ENCODE measurements at regions not wholly inside any gene's neighbourhood (a gene's known extent, or its start where the extent isn't known, plus 50 kb on each side); places are given as distances from the start of the nearest gene placed in this dataset.
"Not testable (repeated sequence)": the region's sequence is repeated elsewhere in the genome, so short reads cannot be mapped to it uniquely, and the experiment has no call there.

DNA sequence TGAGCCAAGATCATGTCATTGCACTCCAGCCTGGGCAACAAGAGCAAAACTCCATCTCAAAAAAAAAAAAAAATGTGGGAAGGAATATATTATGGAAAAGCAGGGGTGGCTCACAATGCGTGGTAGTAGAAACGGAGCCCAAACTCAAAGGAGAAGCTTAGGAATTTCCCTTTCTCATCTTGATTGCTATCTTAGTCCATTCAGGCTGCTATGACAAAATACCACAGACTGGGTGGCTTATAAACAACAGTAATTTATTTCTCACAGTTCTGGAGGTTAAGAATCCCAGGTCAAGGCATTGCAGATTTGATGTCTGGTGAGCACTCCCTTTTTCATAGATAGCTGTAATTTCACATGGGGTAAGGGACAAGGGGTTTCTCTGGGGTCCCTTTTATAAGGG, 153.8 kb upstream of the KRR1 start:
- DNase-seq (ENCODE audit: low spot score): no peak

DNA sequence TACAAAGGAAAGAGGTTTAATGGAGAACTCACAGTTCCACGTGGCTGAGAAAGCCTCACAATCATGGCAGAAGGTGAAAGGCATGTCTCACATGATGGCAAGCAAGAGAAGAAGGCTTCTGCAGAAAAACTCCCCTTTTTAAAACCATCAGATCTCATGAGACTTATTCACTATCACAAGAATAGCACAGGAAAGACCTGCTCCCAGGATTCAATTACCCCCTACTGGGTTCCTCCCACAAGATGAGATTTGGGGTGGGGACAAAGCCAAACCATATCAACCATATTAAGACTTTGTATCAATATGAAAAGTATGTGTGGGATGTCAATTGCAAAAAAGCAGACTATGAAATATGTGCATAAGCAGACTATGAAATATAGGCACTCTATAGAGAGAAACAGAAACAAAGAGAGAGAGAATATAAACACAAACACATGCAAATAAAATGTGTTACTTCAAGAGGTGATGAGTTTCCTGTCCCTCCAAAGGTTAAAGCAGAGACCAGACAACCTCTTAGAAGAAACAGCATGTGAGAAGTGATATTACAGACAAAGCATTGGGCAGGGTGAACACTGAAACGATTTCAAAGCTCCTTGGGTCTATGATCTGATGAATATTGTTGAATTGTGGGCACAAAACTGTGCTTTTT, 151.2 kb upstream of the KRR1 start:
- no peak for DNase-seq (ENCODE audit: low spot score)

DNA sequence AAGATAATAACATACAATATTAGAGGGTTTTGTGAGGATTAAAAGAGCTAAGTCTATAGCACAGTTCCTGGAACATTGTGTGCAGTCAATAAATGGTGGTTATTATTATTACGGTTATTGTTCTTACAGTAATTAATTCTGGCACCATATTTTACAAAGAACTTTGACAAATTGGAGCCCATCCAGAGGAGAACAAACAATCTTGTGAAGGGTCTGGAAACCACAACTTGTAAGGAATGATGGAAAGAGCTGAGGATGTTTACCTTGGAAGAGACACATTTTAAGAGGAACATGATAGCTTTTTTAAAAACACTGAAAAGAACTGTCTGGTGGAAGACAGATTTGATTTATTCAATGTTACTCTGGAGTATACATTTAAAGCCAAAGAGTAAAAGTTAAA, 150.5 kb upstream of the KRR1 start:
- no peak for DNase-seq (ENCODE audit: low spot score)

DNA sequence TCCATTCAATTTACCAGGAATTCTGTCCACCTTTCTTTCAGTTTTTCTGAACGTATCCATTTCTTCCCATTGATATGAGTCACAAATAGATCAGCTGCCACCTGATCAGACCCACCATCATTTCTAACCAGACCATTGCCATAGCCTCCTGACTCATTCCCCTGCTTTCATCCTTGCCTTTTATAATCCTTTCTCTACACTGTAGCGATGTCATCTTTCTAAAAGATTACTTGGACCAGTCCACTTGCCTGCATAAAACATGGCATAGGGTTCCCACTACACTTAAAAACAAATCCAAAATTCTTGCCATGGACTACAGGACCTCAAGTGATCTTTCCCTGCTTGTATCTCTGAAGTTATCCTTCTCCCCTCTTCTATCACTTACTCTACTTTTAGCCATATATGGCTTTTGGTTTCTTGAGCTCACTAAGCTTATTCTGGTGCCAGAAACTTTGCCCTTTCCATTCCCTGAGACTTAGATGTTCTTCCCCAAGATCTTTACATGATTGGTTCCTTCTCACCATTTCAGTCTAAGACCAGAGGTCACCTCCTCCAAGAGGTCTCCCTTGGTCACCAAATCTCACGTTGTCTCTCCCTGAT, 149.5 kb upstream of the KRR1 start:
- DNase-seq (ENCODE audit: low spot score): no peak

DNA sequence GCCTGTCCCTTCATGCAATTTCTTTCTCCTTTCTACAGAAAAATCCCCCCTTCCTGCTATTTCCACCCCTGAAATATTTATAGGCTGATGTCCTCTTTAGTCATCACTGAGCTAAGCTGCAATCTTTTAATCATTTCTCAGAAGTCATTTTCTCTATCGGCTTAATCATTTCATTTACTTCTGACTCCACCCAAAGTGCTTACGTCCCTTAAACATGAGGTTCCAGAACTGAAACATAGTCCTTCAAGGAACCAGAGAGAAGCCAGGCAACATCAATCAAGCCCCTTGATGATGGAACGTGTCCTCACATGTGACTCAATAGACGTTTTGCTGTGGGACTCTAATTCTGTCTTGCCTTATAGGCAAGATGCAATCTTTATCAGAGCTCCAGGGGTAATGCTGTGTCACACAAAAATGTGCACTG, 148.7 kb upstream of the KRR1 start:
- no peak for DNase-seq (ENCODE audit: low spot score)

DNA sequence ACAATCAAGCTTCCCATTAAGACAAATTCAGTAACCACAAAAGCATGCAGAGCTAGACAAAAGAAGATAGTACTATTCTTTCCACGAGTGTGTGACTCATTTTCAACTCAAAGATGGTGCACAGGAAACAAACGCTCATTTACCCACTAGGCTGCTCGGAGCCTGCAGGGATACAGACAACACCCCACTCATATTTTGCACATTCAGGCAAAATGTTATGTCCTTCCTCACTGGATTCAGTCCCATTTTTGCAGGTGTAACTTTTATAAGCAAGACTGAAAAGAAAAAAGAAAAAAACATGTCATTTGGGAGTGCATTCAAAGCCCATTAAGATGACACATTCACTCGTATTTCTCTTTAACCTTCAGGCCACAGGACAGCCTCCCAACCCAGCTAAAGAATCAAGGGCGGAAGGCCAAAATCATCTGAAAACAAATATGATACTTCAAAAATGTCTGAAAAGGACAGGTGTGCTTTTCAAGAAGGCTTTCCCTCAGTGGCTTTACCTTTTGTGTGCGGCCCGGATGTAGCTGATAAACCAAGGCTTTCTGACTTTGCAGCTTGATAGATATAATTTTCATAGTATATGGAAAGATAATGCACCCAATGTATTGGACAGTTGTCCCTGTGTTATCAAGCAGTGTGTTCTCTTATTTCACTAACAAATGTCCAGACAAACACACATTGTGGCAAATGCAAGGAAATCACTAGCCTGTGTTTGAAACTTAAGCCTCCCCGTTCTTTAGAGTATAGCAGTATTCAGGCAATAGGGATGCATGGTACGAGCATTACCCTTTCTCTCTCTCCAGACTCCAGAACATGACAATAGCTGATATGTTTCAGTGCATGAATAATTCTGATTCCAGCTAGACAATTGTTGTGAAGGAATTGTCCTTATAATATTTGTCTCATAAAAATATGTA, 147.8 kb upstream of the KRR1 start:
- DNase-seq (ENCODE audit: low spot score): no peak

DNA sequence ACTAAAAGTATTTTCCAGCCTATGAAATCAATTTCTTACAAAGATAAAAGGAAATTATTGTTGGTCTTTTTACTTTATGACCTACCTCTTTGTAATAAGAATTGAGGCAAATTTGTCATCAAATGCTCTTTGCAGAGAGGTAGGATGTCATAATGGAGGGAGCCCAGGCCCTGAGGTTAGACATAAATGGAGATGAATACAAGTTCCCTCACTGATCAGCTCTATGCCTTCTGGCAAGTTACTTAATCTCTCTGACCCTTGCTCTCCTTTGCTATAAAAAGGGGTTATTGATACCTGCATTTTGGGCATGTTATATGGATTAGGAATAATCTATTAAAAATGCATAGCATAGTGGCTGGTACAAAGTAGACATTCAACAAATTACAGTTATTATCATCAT, 146.9 kb upstream of the KRR1 start:
- DNase-seq (ENCODE audit: low spot score): no peak

DNA sequence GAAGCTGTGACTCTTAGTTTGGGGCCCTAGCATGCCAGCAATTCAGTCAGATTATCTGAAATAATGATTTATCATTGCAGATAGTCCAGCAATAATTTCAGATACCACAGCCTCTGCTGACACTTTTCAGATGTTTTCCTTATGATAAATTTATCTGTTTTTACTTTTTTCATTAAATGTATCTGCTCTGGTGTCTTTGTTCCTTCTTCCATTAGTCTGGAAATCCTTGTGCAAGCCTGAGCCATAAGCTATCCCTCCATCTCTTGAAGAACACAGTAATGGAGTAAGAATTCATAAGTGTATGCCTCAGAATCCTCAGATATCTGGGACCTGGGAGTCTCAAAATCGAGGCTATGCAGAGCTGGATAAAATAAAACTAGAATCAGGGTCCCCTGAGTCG, 146.4 kb upstream of the KRR1 start:
- DNase-seq (ENCODE audit: low spot score): no peak

DNA sequence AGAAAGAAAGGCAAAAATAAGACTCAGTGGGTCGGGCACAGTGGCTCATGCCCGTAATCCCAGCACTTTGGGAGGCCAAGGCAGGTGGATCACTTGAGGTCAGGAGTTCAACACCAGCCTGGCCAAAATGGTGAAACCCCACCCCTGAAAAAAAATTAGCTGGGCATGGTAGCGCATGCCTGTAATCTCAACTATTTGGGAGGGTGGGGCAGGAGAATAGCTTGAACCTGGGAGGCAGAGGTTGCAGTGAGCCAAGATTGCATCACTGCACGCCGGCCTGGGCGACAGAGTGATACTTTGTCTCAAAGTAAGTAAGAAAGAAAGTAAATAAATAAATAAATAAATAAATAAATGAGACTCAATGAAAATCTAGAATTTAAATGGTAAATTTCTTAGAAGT, 145.9 kb upstream of the KRR1 start:
- DNase-seq (ENCODE audit: low spot score): not testable (repeated sequence)

DNA sequence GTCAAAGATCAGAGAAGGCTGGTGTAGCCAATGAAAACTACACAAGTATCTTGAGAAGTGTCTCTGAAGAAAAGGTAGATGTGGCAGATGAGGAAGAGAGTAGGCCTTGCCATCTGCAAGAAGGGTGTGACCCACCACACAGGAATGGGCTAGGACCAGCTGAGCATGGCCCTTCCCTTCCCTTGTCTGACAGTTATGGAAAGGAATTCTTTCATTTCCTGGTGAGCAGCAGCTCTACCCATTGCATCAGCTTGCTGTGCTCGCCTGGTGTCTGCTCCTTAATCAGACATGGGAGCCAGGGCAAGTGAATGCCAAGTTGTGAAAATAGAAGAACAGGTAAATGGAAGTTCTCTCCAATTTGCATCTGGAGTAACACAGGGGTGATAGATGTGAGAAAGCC, 145.2 kb upstream of the KRR1 start:
- DNase-seq (ENCODE audit: low spot score): no peak

DNA sequence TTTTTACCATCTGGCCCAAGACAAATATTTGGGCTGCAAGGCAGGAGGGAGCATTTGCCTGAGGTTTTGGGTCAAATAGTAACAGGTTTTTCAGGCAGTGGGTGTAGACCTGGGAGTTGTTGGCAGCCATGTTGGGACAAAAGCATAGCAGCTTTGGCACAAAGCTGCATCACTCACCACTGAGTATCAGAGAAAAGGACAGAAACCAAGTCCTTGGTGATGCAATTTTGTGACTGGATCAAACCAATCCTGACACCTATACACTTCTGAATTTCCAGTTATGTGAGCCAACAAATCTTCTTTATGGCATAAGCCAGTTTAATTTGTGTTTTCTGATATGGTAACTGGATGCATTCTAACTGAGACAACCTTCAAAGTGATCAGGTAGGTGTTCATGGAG, 144.8 kb upstream of the KRR1 start:
- no peak for DNase-seq (ENCODE audit: low spot score)

DNA sequence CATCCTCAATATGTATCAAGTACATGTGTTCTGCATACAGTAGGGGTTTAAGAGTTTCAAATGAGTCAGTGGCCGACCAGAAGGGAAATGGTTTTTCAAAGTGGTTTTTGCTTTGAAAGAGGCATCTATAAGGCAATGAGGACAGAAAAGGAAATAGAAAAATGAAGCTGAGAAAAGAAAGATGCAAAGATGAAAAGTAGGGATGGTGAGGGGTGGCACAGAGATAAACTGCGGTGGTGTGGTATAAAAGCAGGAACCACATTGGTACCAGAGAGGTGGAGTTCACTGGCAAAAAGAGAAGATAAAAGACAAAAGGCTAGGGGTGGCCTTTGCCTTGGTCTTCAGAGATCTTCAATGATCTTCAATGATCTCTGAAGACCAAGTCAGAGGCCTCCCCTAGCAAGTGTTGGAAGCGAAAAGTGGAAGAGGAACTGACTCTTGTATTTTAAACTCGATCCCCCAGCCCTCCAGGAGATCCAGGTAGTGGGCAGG, 144.0 kb upstream of the KRR1 start:
- DNase-seq (ENCODE audit: low spot score): no peak

DNA sequence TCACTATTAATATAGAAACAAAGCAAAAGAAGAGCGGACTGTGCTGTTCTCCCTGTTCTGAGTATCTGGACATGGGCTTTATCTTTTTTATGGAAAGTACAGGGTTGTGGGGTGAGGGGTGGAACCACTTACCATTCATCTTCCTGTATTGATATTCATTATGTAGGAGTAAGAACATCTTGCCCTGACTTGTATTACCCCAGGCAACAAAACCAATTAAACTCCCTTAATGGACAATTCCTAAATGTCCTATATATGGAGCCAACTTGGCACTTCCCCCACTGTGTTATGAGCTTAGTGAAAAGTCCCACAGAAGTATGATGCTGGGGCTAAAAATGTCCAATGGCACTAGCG, 139.9 kb upstream of the KRR1 start:
- no peak for DNase-seq (ENCODE audit: low spot score)

DNA sequence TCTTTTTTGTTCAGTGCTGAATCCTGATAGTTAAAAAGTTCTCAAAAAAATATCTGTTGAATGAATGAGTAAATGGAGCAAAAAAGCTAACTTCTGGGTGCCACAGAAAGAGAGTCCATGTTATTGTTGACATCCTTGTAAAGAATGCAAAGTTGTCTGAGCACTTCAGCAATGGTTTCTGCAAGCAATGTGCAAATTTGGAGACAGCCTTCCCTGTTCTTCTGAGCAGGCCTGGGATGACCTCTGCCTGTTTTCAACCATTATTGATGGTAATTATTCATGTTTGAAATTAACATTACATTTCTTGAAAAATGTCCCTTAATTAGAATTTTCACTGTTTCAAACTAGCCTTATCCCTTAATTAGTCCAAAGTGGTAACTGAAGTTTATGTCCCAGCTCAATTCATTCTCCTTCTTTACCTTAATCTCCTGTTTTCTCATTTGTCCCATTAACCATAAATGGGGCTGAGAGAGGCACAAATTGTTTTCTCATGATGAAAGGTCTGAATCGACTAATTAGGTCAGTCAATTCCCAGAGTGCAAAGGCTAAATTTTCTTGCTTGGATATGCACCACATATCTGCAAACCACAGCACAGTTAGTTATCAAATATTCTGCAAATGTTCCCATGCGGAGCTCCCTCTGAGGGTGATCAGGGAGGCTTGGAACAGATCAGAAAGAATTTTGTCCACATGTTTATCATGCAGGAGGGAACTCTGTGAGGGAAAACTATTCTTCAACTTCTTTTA, 139.4 kb upstream of the KRR1 start:
- no peak for DNase-seq (ENCODE audit: low spot score)

DNA sequence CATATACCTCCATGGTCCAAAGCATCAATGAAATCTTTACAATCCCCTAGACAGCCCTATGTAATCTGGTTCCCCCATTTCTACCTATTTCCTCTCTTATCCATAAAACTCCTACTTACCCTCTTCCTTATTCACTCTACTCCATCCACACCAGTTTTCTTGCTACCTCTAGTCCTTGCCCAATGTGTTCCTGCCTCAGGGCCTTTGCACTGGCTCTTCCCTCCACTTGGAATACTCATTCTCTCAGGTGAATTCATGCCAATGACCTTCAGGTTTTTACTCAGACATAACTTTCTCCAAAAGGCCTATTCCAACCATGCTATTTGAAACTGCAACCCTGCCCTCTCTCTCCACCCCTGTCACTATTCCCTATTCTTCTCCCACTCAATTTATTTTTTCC, 138.7 kb upstream of the KRR1 start:
- DNase-seq (ENCODE audit: low spot score): no peak

DNA sequence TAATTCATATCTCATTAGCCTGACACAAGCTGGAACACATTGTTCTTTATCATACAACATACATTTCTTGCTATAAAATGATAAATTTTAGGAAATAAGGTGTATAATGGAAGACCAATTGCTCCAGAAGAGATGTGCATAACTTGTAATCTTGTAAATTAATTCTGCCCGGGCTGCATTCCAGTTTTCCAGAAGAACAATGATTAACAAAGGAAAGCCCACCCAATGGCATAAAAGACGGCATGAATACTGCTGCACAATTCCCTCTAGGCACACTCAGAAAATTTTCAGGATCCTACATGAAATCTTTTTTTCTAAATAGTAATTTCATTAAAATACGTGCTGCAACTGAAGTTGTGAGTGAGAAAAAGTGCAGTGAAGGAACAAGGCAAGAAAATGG, 137.4 kb upstream of the KRR1 start:
- DNase-seq (ENCODE audit: low spot score): no peak

DNA sequence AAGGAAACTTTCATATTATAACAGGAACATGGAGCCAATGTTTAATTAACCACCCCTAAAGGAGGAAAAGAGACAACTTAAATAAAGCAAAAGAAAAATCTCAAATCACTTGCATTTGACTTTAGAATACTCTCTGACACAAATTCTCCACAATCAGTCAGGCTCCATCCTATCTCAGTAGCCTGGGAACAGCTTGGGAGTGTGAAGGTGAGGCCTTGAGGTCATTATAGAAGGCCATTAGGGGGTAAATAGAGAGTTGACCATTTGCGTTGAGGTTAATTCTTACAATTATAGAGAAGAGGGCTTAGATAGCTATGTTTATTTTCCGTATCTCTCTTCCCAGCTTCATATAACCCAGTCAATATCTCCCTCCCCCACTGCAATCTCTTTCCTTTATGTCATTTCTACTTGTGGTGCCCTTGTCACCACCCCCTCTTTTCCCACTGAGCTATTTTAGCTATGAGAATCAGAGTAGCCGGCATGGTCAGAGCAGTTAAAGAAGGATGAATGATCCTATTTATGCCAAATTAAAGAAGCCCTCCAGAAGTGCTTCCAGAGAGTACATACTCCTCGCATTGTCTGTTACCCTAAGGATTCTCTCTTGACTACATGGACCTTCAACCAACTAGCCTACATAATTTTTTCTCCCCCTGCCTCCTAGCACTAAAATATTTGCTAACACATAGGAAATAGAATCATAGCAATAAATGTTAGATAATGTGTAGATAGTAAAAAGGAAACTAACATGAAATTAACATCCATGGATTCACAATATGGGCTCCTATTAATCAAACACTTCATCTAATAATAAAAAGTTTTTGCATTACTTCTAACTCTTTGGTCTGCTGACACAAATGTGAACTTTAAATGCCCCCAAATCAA, 135.2 kb upstream of the KRR1 start:
- DNase-seq (ENCODE audit: low spot score): no peak

DNA sequence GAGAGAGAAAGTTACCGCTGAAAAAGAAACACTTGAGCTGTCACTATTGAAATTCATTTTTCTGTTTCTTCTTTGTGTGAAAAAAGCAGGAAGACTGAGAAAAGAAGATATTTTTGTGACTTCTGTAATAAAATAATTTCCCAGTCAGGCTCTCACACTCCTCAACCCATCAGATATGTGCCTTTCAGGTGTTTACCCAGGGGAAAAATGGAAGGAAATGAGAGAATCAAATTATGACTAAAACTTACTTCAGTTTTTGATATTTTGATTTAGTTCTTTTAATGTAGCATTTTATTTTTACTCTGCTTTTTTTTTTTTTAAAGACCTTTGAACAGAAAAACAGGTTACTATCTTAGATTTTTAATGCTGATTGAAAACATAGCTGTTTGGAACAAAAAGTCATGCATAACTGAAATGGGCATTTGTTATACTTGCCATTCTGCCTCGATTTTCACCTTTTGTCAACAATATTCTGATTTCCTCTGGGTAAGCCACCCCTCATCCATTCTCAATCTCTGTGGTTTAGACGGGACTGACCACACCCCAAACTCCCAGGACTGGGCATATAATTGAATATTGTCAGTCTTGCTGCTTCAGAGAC, 133.2 kb upstream of the KRR1 start:
- DNase-seq (ENCODE audit: low spot score): no peak

DNA sequence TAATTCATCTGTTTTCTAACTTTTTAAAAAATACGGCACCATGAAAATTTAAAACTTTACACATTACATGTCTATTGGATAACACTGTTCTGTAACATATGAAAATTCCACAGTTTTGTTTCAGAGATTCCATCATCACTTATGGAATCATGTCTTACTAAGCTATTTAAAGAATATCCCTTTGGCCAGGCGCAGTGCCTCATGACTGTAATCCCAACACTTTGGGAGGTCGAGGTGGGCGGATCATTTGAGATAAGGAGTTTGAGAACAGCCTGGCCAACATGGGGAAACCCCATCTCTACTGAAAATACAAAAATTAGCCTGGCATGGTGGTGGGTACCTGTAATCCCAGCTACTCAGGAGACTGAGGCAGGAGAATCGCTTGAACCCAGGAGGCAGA, 131.7 kb upstream of the KRR1 start:
- not testable (repeated sequence) for DNase-seq (ENCODE audit: low spot score)

DNA sequence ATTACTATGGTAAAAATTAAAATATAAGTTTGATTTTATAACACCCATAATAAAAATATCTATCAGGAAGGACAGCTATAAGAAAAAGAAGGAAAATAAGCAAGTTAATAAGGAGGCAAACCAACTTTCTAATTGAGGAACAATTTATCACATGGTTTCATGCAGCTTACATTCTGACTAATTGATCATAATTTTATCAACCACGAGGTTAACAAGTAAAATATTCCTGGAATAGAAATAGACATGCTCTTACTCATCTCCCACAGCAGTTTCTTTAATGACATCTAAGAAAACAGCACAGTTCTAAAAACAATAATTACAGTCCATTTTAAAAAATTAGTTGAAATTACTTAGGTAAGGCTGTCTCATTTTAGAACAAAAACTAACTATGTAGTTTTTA, 130.8 kb upstream of the KRR1 start:
- DNase-seq (ENCODE audit: low spot score): no peak
